RWPE2 (cell line): ENCODE measurements at regions not wholly inside any gene's neighbourhood (a gene's known extent, or its start where the extent isn't known, plus 50 kb on each side); places are given as distances from the start of the nearest gene placed in this dataset.

Experiments used
- ATAC-seq: fragments of 200-7000 bp; cut with Tn5 transposase; 3 replicates; pipeline ENCODE4 v1.9.1; 2021; ENCODE audit warnings: low read depth
- DNase-seq: peaks from one replicate; pipeline ENCODE4 v3.0.0-alpha.2; 2020; ENCODE audit warnings: low spot score
- H3K27ac ChIP-seq: fragments of 450-650 bp; 2 replicates; pipeline ENCODE4 v1.5.1; 2017; ENCODE audit warnings: mild to moderate bottlenecking; ENCODE audit not compliant: poor library complexity, severe bottlenecking
- H3K27me3 ChIP-seq: fragments of 250-450 bp; sonication (Bioruptor Pico); 2 replicates; pipeline ENCODE4 v1.5.1; 2021; ENCODE audit warnings: mild to moderate bottlenecking, moderate library complexity; ENCODE audit not compliant: insufficient read depth, poor library complexity, severe bottlenecking
- H3K36me3 ChIP-seq: fragments of 250-450 bp; sonication (Bioruptor Pico); 2 replicates; pipeline ENCODE4 v1.5.1; 2020; ENCODE audit warnings: low read depth, mild to moderate bottlenecking, moderate library complexity
- H3K4me1 ChIP-seq: fragments of 250-450 bp; sonication (Bioruptor Pico); 2 replicates; pipeline ENCODE4 v1.5.1; 2021; ENCODE audit warnings: mild to moderate bottlenecking, moderate library complexity; ENCODE audit not compliant: insufficient read depth, poor library complexity, severe bottlenecking
- H3K4me3 ChIP-seq: fragments of 250-450 bp; sonication (Bioruptor Pico); 2 replicates; pipeline ENCODE4 v1.5.1; 2021; ENCODE audit warnings: mild to moderate bottlenecking, moderate library complexity; ENCODE audit not compliant: severe bottlenecking
- H3K9me3 ChIP-seq: fragments of 250-450 bp; sonication (Bioruptor Pico); 2 replicates; pipeline ENCODE4 v1.5.1; 2021; ENCODE audit warnings: mild to moderate bottlenecking, moderate library complexity; ENCODE audit not compliant: severe bottlenecking
- CTCF ChIP-seq: fragments of 450-650 bp; IDR thresholded peaks from one replicate; pipeline ENCODE4 v1.5.1; 2017; ENCODE audit warnings: mild to moderate bottlenecking, moderate library complexity; ENCODE audit not compliant: poor library complexity, severe bottlenecking

DNA sequence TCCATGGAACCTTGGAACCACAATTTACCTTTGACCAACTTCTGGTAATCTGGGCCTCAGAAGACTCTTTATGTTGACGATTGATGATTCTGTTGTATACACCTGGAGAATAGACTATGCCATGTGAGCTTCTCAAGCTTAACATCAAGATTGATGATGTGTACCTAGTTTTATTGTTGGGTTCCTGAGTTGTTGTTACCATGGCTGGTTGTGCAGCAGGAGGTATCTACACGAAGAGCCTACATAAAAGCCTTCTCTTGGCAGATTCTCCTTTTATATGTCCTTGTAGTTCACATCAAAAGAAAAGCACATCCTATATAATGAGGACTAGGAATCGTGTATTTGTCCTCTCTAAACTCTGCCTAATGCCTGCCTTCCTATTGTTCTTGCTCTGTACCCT is 272.0 kb downstream of the DTHD1 start:
- H3K27me3 ChIP-seq, result no peaks in the 10 kb centered on the region
- ATAC-seq, result no peak
- no peaks in the 10 kb centered on the region for H3K36me3 ChIP-seq

GRCh38 chr4:36556984-36557383 is 275.6 kb downstream of the DTHD1 start:
- Histone ChIP-seq H3K9me3 (no peaks in the 10 kb centered on the region), H3K4me3 (no peak overlapping the region), H3K4me1 (peaks cover 12% of the 10 kb centered on the region), H3K27ac (no peak overlapping the region), H3K27me3 (no peaks in the 10 kb centered on the region), H3K36me3 (no peaks in the 10 kb centered on the region)
- no peak for TF ChIP-seq CTCF
- DNase-seq, result no peak
- ATAC-seq, result no peak

More for the DNA sequence above, 272.0 kb downstream of the DTHD1 start:
- no peaks in the 10 kb centered on the region for H3K9me3 ChIP-seq
- H3K4me1 ChIP-seq, result peaks cover 43% of the 10 kb centered on the region
- no peak for DNase-seq
- H3K27ac ChIP-seq, result no peak overlapping the region
- no peak overlapping the region for H3K4me3 ChIP-seq
- TF ChIP-seq CTCF, result no peak

DNA sequence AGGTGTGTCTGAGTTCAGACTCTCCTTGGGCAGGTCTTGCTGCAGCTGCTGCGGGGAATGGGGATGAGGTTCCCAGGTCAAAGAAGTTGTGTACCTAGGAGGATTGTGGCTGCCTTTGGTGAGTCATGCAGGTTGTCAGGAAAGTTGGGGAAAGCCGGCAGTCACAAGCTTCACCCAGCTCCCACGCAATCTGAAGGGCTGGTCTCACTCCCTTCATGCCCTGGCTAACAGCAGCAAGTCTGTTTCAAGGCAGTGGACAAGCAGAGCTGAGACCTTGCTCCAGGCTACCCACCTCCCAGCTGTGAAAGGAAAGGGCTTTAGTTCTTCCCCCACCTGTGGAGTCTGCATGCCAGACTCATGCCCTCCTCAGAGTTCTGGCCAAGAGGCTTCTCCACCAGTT is 287.2 kb downstream of the DTHD1 start:
- no peaks in the 10 kb centered on the region for H3K4me1 ChIP-seq
- H3K27ac ChIP-seq, result no peak overlapping the region
- DNase-seq, result no peak
- H3K9me3 ChIP-seq, result no peaks in the 10 kb centered on the region
- H3K4me3 ChIP-seq, result no peak overlapping the region
- H3K36me3 ChIP-seq, result no peaks in the 10 kb centered on the region
- TF ChIP-seq CTCF, result no peak
- ATAC-seq, result no peak
- no peaks in the 10 kb centered on the region for H3K27me3 ChIP-seq

- no peaks in the 10 kb centered on the region for H3K4me1 ChIP-seq
- ATAC-seq, result no peak
- no peak overlapping the region for H3K4me3 ChIP-seq
- H3K27ac ChIP-seq, result no peak overlapping the region
- no peaks in the 10 kb centered on the region for H3K36me3 ChIP-seq
- H3K27me3 ChIP-seq, result no peaks in the 10 kb centered on the region
- DNase-seq, result no peak
- no peaks in the 10 kb centered on the region for H3K9me3 ChIP-seq
- TF ChIP-seq CTCF, result no peak
Measured at GRCh38 chr4:36573441-36573840, 292.0 kb downstream of the DTHD1 start.

DNA sequence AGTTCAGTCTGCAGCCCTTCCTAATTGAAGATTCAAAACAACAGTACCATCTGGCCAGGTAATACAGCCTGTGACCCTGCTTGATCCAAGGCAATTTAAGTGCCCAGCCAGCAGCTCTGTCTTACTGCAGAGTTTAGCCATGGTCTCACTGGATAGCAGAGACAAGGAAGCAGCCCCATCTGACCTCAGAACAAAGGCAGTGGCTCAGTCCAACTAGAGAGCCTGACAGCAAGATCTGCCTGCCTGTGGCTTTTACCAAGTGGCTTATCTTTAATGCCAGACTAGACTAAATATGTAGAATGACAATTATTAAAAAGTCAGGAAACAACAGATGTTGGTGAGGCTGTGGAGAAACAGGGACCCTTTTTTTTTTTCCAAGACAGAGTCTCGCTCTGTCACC is 293.4 kb downstream of the DTHD1 start:
- no peak overlapping the region for H3K27ac ChIP-seq
- no peaks in the 10 kb centered on the region for H3K36me3 ChIP-seq
- TF ChIP-seq CTCF, result no peak
- DNase-seq (no peak), ATAC-seq (no peak)
- no peaks in the 10 kb centered on the region for H3K4me1 ChIP-seq
- H3K27me3 ChIP-seq, result no peaks in the 10 kb centered on the region
- no peak overlapping the region for H3K4me3 ChIP-seq
- no peaks in the 10 kb centered on the region for H3K9me3 ChIP-seq
